ENCODE measurements at regions not wholly inside any gene's neighbourhood (a gene's known extent, or its start where the extent isn't known, plus 50 kb on each side); places are given as distances from the start of the nearest gene placed in this dataset.

- FAIRE-seq, result no peak
- TF ChIP-seq PAX5 (IDR thresholded peaks at IDR 0.05; ENCODE audit: insufficient read depth, low read length, severe bottlenecking) (no peak), SPI1 (IDR thresholded peaks at IDR 0.05; ENCODE audit: low read depth, low read length) (no peak), TAF1 (IDR thresholded peaks at IDR 0.05; ENCODE audit: low read depth, low read length) (no peak), POU2F2 (IDR thresholded peaks at IDR 0.05; ENCODE audit: low read depth, low read length) (no peak), POLR2A (IDR thresholded peaks at IDR 0.05; ENCODE audit: low read depth, low read length) (no peak), POLR2AphosphoS5 (IDR thresholded peaks at IDR 0.05; ENCODE audit: low read depth, low read length) (no peak)
- DNase-seq (ENCODE audit: insufficient read length, low spot score), result no peak
Observed at GRCh38 chr16:85506635-85506911, 106.5 kb upstream of the GSE1 start.

GRCh38 chr16:85507342-85507741 lies 105.8 kb upstream of the GSE1 start:
- no peak for DNase-seq (ENCODE audit: insufficient read length, low spot score)
- TF ChIP-seq SPI1 (IDR thresholded peaks at IDR 0.05; ENCODE audit: low read depth, low read length), result no peak
- TF ChIP-seq TAF1 (IDR thresholded peaks at IDR 0.05; ENCODE audit: low read depth, low read length), result no peak
- TF ChIP-seq POLR2A (IDR thresholded peaks at IDR 0.05; ENCODE audit: low read depth, low read length), result no peak
- no peak for TF ChIP-seq POU2F2 (IDR thresholded peaks at IDR 0.05; ENCODE audit: low read depth, low read length)
- TF ChIP-seq PAX5 (IDR thresholded peaks at IDR 0.05; ENCODE audit: insufficient read depth, low read length, severe bottlenecking), result no peak
- no peak for FAIRE-seq

GRCh38 chr16:85508388-85508787 lies 104.7 kb upstream of the GSE1 start:
- FAIRE-seq (no peak), DNase-seq (ENCODE audit: insufficient read length, low spot score) (no peak)
- TF ChIP-seq POU2F2 (IDR thresholded peaks at IDR 0.05; ENCODE audit: low read depth, low read length), result no peak
- TF ChIP-seq POLR2AphosphoS5 (IDR thresholded peaks at IDR 0.05; ENCODE audit: low read depth, low read length), result no peak
- no peak for TF ChIP-seq POLR2A (IDR thresholded peaks at IDR 0.05; ENCODE audit: low read depth, low read length)
- TF ChIP-seq SPI1 (IDR thresholded peaks at IDR 0.05; ENCODE audit: low read depth, low read length), result no peak
- TF ChIP-seq PAX5 (IDR thresholded peaks at IDR 0.05; ENCODE audit: insufficient read depth, low read length, severe bottlenecking), result no peak
- TF ChIP-seq TAF1 (IDR thresholded peaks at IDR 0.05; ENCODE audit: low read depth, low read length), result no peak

DNA sequence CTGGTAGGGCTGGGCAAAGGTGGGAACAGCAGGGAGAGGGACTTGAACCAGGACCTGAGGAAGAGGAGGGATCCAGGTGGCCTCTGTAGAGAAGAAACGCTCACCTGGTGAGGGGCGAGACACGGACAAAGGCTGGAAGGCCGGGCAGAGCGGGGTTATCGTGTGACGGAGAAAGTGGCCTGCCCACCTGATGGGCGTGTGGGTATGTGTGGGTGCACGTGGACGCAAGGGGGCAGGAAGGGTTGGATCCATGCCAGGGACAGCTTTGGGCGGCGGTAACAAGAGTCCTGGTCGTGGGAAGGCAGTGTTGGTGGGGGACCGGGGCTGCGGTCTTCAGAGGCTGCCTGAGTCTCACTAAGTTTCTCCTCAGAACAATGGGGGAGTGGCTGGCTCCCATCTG lies 104.1 kb upstream of the GSE1 start:
- no peak for FAIRE-seq
- no peak for TF ChIP-seq POLR2AphosphoS5 (IDR thresholded peaks at IDR 0.05; ENCODE audit: low read depth, low read length)
- no peak for TF ChIP-seq TAF1 (IDR thresholded peaks at IDR 0.05; ENCODE audit: low read depth, low read length)
- TF ChIP-seq POLR2A (IDR thresholded peaks at IDR 0.05; ENCODE audit: low read depth, low read length), result no peak
- no peak for TF ChIP-seq SPI1 (IDR thresholded peaks at IDR 0.05; ENCODE audit: low read depth, low read length)
- no peak for TF ChIP-seq POU2F2 (IDR thresholded peaks at IDR 0.05; ENCODE audit: low read depth, low read length)
- TF ChIP-seq PAX5 (IDR thresholded peaks at IDR 0.05; ENCODE audit: insufficient read depth, low read length, severe bottlenecking), result no peak

DNA sequence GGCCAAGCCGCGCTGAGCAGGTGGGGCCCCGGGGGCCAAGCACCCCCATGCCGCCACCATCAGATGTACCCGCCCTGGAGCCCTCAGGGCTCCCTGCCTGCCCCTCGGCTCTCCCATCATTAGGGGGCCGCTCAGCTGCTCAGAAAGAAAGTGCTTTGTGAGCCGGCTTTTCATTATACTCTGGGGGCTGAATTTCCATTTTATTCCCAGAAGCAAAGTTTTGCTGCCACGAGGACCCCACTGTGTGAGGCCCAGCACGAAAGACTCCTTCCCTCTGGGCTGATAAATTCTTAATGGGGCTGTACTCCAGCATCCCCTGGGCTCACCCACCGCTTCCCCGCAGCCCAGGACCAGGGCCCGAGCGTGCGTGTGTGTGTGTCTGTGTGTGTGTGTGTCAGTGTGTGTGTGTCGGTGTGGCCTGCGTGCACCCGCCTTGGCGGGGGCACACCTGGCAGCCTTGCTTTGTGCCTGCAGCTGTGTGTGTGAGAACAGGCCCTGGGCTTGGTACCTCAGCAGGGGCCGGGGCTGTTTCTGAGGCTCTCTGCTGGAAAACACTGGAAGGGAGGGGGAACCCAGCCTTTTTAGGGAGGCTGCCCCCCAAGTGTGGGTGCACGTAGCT lies 103.0 kb upstream of the GSE1 start:
- FAIRE-seq (no peak), DNase-seq (ENCODE audit: insufficient read length, low spot score) (no peak)
- TF ChIP-seq TAF1 (IDR thresholded peaks at IDR 0.05; ENCODE audit: low read depth, low read length), result no peak
- TF ChIP-seq POLR2A (IDR thresholded peaks at IDR 0.05; ENCODE audit: low read depth, low read length), result no peak
- no peak for TF ChIP-seq SPI1 (IDR thresholded peaks at IDR 0.05; ENCODE audit: low read depth, low read length)
- no peak for TF ChIP-seq POU2F2 (IDR thresholded peaks at IDR 0.05; ENCODE audit: low read depth, low read length)
- TF ChIP-seq POLR2AphosphoS5 (IDR thresholded peaks at IDR 0.05; ENCODE audit: low read depth, low read length), result no peak
- no peak for TF ChIP-seq PAX5 (IDR thresholded peaks at IDR 0.05; ENCODE audit: insufficient read depth, low read length, severe bottlenecking)

More for the DNA sequence above, 104.1 kb upstream of the GSE1 start:
- no peak for DNase-seq (ENCODE audit: insufficient read length, low spot score)

DNA sequence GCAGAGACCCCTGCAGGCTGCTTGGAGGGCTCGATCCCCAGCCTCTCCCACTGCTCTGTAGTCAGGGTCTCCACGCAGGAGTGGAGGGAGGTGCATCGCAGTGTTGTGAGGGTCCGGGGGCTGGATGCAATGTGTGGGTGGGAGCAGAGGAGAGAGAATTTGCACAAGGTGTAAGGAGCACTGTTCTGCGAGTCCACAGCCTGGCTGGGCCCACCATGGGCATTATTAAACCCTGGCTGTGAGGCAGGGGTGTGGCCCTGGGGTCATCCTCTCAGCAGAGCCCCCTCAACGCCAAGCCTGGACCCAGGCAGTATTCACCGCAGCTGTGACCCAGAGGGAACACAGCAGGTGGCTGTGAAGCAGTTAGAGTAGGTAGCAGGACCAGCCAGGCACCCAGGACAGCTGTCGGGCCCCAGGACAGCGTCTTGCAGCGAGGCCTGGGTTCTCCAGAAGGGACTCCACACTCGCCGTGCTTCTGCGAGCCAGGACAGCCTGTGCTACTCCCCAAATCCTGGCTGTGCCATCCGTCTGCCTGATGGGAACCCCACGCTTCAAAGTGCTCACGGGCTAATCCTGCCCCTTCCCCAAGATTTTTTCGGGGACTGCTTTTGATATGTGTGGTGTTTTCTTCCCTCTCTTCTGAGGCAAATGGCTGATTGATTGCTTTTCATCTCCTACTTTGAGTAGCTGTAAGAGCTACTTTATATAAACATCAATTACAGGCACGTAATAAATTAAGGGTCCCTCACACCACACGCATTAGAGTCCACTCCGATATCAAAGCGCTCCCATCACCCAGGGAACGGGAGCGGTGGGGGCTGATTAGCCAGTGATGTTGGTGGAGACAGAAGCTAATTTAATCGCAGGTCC lies 100.9 kb upstream of the GSE1 start:
- no peak for DNase-seq (ENCODE audit: insufficient read length, low spot score)
- TF ChIP-seq POU2F2 (IDR thresholded peaks at IDR 0.05; ENCODE audit: low read depth, low read length), result no peak
- no peak for TF ChIP-seq POLR2AphosphoS5 (IDR thresholded peaks at IDR 0.05; ENCODE audit: low read depth, low read length)
- TF ChIP-seq PAX5 (IDR thresholded peaks at IDR 0.05; ENCODE audit: insufficient read depth, low read length, severe bottlenecking), result no peak
- TF ChIP-seq TAF1 (IDR thresholded peaks at IDR 0.05; ENCODE audit: low read depth, low read length), result no peak
- TF ChIP-seq POLR2A (IDR thresholded peaks at IDR 0.05; ENCODE audit: low read depth, low read length), result no peak
- no peak for TF ChIP-seq SPI1 (IDR thresholded peaks at IDR 0.05; ENCODE audit: low read depth, low read length)
- FAIRE-seq, result no peak

GRCh38 chr16:85512808-85513115 lies 100.4 kb upstream of the GSE1 start:
- DNase-seq (ENCODE audit: insufficient read length, low spot score), result no peak
- no peak for FAIRE-seq
- TF ChIP-seq POU2F2 (IDR thresholded peaks at IDR 0.05; ENCODE audit: low read depth, low read length) (no peak), POLR2AphosphoS5 (IDR thresholded peaks at IDR 0.05; ENCODE audit: low read depth, low read length) (no peak), TAF1 (IDR thresholded peaks at IDR 0.05; ENCODE audit: low read depth, low read length) (no peak), SPI1 (IDR thresholded peaks at IDR 0.05; ENCODE audit: low read depth, low read length) (no peak), PAX5 (IDR thresholded peaks at IDR 0.05; ENCODE audit: insufficient read depth, low read length, severe bottlenecking) (no peak), POLR2A (IDR thresholded peaks at IDR 0.05; ENCODE audit: low read depth, low read length) (no peak)

- TF ChIP-seq POLR2A (IDR thresholded peaks at IDR 0.05; ENCODE audit: low read depth, low read length) (no peak), PAX5 (IDR thresholded peaks at IDR 0.05; ENCODE audit: insufficient read depth, low read length, severe bottlenecking) (no peak), TAF1 (IDR thresholded peaks at IDR 0.05; ENCODE audit: low read depth, low read length) (no peak), SPI1 (IDR thresholded peaks at IDR 0.05; ENCODE audit: low read depth, low read length) (no peak), POLR2AphosphoS5 (IDR thresholded peaks at IDR 0.05; ENCODE audit: low read depth, low read length) (no peak), POU2F2 (IDR thresholded peaks at IDR 0.05; ENCODE audit: low read depth, low read length) (no peak)
- FAIRE-seq (no peak), DNase-seq (ENCODE audit: insufficient read length, low spot score) (no peak)
Observed at GRCh38 chr16:85513180-85513579, 99.9 kb upstream of the GSE1 start.

- DNase-seq (ENCODE audit: insufficient read length, low spot score), result no peak
- FAIRE-seq, result no peak
- TF ChIP-seq SPI1 (IDR thresholded peaks at IDR 0.05; ENCODE audit: low read depth, low read length) (no peak), POU2F2 (IDR thresholded peaks at IDR 0.05; ENCODE audit: low read depth, low read length) (no peak), POLR2A (IDR thresholded peaks at IDR 0.05; ENCODE audit: low read depth, low read length) (no peak), POLR2AphosphoS5 (IDR thresholded peaks at IDR 0.05; ENCODE audit: low read depth, low read length) (no peak), TAF1 (IDR thresholded peaks at IDR 0.05; ENCODE audit: low read depth, low read length) (no peak), PAX5 (IDR thresholded peaks at IDR 0.05; ENCODE audit: insufficient read depth, low read length, severe bottlenecking) (no peak)
Observed at GRCh38 chr16:85513649-85514048, 99.5 kb upstream of the GSE1 start.

Data from GM12891 (cell line).